HG02840 (cell line): ENCODE measurements at regions not wholly inside any gene's neighbourhood (a gene's known extent, or its start where the extent isn't known, plus 50 kb on each side); places are given as distances from the start of the nearest gene placed in this dataset.

Experiments
- ATAC-seq: cut with Tn5 transposase; IDR thresholded peaks from one replicate; pipeline ENCODE4 v1.9.1; 2021; ENCODE audit warnings: mild to moderate bottlenecking, moderate library complexity, moderate number of reproducible peaks; ENCODE audit not compliant: unreplicated experiment, low FRiP score

DNA sequence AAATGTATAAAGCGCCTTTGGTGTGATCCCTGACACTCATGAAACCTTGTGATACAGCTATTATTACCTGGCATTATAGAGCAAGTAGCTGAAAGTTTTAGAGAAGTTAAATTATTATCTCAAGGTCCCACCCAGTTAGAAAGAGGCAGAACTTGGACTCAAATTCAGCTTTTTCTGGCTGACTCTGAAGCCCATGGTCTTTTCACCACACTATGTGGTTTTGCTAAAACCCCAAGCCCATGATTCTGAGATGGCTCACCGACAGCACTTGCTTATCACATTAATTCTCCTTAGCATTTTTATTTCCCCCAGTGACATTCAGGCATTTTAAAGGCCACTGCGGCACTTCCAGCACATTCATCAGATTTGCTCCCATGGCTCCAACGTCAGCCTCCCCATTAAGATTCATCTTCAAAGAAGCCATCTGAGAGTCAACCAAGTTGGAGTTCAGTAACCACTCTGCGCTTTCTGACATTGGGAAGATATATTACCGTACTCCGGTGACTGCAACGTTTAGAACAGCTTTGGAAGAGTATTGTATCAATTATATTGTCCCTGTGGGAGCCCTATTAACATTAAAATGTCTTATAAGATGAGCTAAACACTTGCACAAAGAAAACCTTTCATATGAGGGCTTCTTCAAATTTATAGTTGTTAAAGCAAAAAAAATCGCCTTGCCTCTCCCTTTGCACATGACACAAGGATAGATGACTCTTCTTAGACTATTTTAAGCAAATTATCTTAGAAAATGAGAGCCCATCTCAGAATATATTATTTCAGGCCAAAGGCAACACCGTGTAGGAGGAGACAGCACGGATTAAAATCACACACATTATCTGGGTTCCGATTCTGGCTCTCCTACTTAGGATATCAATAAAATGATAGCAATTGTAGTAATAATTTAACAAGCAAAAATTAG lies 638.1 kb downstream of the ACTL7B start:
- no peak for ATAC-seq

- ATAC-seq = no peak
Measured at GRCh38 chr9:108213511-108213910, 642.3 kb downstream of the ACTL7B start.

- no peak for ATAC-seq
Measured at GRCh38 chr9:108212184-108212583, 643.6 kb downstream of the ACTL7B start.

- no peak for ATAC-seq
Measured at GRCh38 chr9:108211411-108211955, 644.3 kb downstream of the ACTL7B start.

DNA sequence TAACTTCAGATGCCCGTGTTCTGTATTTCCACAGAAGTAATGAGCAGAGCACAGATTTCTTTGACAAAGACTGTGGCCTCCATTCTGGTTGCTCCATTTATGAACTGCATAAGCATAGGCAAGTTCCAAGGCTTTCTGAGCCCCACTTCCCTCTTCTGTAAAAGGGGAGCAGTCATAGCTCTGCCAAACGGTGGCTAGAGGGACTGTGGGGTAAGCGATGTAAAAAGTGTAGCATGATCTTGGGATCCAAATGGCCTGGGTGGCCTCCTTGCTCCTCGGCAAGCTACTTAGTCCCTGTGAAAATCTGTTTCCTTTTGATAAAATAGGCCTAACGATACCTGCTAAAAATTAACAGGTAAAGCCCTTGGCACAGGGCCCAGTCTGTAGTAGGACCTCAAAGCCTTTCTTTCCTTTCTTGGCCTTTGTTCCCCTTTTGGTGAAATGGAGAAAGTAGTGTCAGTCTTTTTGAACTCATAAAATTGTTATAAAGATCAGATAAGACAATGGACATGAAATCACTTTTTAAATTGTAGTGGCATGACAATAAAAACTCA lies 646.6 kb downstream of the ACTL7B start:
- ATAC-seq = no peak

DNA sequence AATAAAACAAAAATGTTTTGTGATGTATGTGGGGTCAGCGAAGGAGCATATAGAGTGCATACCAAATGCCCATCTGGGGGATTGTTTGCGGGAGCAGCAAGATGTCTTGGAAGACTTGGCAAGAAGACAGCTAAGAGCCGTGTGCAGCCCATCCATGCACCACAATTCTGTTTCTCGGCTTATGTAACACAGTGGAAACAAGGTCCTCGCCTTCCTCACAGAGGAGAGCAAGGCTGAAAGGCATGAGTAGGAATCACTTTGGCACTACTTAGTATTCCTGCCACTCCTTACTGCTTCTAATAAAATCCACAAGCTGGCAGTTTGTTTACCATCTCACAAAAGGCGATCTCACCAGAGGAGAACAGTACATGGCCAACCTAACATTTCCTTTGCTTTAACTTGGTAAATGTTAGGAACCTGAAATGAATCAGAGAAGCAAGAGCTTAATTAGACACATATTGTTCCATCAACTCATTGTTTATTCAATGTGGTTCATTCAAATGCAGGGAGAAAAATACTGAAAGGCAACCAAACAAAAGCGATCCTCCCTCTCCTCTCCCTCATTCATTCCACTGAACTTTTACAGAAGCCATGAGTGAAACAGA lies 648.1 kb downstream of the ACTL7B start:
- ATAC-seq = no peak

DNA sequence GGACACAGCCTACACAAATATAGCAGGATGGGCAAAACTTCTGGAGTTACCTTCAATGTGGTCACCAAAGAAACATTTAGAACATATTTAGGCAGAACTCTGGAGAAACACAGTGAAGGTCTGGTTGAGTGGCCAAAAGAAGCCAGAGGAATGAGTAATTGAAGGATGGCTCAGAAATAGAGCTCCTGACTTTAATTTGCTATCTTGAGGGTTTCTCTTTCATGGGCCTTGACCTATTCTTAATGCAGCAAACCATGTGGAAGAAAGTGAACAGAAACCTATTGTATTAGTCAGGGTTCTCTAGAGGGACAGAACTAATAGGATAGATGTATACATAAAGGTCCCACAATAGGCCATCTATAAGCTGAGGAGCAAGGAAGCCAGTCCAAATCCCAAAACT lies 650.5 kb downstream of the ACTL7B start:
- no peak for ATAC-seq

DNA sequence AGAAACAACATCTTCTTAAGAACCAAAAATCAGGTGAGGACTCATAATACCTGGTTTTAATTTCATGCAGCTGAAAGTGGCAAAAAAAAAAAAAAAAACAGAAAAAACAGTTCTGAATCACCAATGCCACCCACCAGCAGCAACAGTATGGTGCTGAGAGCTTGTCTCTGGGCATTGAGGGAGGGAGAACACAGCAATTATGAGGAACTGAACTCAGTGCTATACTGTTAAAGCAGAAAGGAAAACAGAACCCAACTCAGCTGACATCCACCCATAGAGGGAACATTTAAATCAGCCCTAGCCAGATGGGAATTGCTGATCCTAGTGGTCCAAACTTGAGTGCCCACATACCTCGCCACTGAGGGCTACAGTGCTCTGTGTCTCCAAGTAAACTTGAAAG lies 657.9 kb downstream of the ACTL7B start:
- ATAC-seq = no peak

- no peak for ATAC-seq
Measured at GRCh38 chr9:108197008-108197365, 658.8 kb downstream of the ACTL7B start.

DNA sequence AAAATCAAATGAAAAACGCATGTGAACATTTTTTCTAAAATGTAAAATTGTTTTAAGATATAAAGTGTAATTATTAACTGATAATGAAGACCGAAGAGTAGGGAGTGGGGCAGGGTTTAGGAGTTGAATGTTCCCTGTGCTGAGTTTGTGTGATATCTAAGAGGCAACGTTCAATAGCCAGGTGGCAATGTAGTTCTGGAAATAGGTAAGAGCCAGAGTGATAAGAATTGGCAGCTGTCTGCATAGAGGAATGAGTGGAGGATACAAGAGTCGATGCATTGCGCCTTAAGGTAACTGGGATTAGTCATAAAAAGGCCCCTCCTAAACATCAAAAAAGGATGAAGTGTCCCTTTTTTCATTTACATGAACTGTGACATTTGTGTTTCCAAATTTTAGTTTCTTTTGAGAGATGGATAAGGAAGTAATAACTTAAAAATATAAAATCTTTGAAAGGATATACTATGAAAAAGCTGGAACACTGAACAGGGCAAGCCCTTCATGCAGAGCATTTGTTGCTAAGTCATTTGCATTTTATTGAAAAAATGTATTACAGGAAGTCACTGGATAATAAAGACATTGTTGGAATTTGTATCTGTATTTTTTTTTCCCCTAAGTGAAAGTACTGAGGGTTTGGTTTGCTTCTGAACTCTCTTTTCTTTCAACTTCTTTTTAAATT lies 659.3 kb downstream of the ACTL7B start:
- no peak for ATAC-seq

GRCh38 chr9:108194154-108194553 lies 661.6 kb downstream of the ACTL7B start:
- ATAC-seq = no peak

GRCh38 chr9:108193026-108193710 lies 662.6 kb downstream of the ACTL7B start:
- ATAC-seq = no peak

GRCh38 chr9:108191065-108191464 lies 664.7 kb downstream of the ACTL7B start:
- ATAC-seq = no peak

- ATAC-seq = no peak
Measured at GRCh38 chr9:108188976-108189375, 666.8 kb downstream of the ACTL7B start.

GRCh38 chr9:108188482-108188881 lies 667.3 kb downstream of the ACTL7B start:
- no peak for ATAC-seq

- no peak for ATAC-seq
Measured at GRCh38 chr9:108186642-108187395, 669.0 kb downstream of the ACTL7B start.

DNA sequence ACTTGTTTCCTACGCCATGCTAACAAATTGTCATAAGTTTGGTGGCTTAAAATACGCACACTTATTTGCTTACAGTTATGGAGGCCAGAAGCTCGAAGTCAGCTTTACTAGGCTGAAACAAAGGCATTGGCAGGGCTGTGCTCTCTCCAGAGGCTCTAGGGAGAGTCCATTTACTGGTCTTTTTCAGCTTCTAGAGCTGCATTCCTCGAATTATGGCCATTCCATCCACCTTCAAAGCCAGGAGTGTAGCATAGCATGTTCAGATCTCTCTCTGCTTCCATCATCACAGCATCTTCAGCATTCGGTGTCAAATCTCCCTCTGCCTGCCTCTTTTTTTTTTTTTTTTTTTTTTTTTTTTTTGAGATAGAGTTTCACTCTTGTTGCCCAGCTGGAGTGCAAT lies 670.2 kb downstream of the ACTL7B start:
- no peak for ATAC-seq

DNA sequence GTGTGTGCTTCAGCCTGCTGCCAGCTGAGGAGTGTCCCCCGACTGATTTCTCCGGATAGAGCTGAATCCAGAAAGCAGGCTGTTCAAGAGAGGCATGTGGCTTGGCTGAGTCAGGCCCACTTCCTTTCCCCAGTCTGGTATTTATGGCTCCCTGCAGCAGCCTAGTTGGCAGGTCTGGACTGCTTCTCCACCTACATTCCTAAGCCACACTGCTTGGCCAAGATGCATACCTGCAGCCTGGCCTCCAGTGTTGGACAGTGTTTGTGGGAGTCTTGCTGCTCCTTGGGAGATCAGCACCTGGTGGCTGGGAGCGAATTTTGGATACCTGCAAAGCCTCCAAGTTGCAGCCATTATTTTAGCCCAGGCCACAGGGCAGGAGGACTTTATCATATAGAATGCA lies 670.8 kb downstream of the ACTL7B start:
- ATAC-seq = no peak

- no peak for ATAC-seq
Measured at GRCh38 chr9:108184009-108184408, 671.8 kb downstream of the ACTL7B start.

DNA sequence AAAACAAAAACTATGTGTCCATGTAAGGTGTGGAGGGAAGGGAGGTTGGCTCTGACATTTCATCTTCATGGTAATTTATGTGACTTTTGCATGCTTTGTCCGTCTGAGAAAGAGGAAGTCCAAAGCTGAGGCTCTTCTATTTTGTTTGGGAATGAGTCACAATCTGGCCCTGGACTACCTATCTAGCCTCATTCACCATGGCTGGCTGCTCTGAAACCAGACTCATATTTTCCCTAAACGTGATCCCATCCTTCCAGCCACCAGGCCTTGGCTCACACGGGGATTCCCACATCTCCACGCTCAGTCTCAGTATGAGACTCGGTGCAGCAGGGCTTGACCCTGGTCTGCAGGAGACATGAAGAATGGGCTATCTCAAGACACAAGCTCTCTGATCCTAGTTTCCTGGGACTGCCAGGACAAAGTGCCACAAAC lies 672.8 kb downstream of the ACTL7B start:
- peak; percentile 51 for ATAC-seq
